Choroid plexus epithelial cell (primary cell): ENCODE measurements at regions not wholly inside any gene's neighbourhood (a gene's known extent, or its start where the extent isn't known, plus 50 kb on each side); places are given as distances from the start of the nearest gene placed in this dataset.

ENCODE experiments used
- DNase-seq: peaks from one replicate; pipeline ENCODE4 v3.0.0-alpha.2; 2010; ENCODE audit warnings: low read depth
- H3K4me3 ChIP-seq: 2 replicates; pipeline ENCODE4 v1.5.1; 2011; ENCODE audit warnings: low read depth, mild to moderate bottlenecking, control low read depth, low read length, moderate library complexity
- CTCF ChIP-seq: conservative IDR thresholded peaks from 2 replicates; pipeline ENCODE4 v1.5.1; 2011; ENCODE audit warnings: low read depth, mild to moderate bottlenecking, control low read depth, inconsistent platforms, low read length, moderate library complexity

- DNase-seq: no peak
- TF ChIP-seq CTCF: no peak
- no peak overlapping the region for H3K4me3 ChIP-seq
Measured at GRCh38 chr18:44227501-44227900, 453.2 kb upstream of the SETBP1 start.

- no peak overlapping the region for H3K4me3 ChIP-seq
- DNase-seq: peak; percentile 48
- TF ChIP-seq CTCF: no peak
Measured at GRCh38 chr18:44229693-44230108, 451.0 kb upstream of the SETBP1 start.

- DNase-seq: no peak
- no peak for TF ChIP-seq CTCF
- H3K4me3 ChIP-seq: no peak overlapping the region
Measured at GRCh38 chr18:44231936-44232335, 448.8 kb upstream of the SETBP1 start.

GRCh38 chr18:44232500-44232899 lies 448.2 kb upstream of the SETBP1 start:
- no peak for TF ChIP-seq CTCF
- no peak overlapping the region for H3K4me3 ChIP-seq
- no peak for DNase-seq

- peak; percentile 11 for DNase-seq
- no peak overlapping the region for H3K4me3 ChIP-seq
Measured at GRCh38 chr18:44238454-44238853, 442.2 kb upstream of the SETBP1 start.

GRCh38 chr18:44238911-44239310 lies 441.8 kb upstream of the SETBP1 start:
- TF ChIP-seq CTCF: no peak
- no peak overlapping the region for H3K4me3 ChIP-seq
- DNase-seq: no peak

More at GRCh38 chr18:44238454-44238853, 442.2 kb upstream of the SETBP1 start:
- no peak for TF ChIP-seq CTCF

GRCh38 chr18:44241020-44241419 lies 439.7 kb upstream of the SETBP1 start:
- no peak for DNase-seq
- H3K4me3 ChIP-seq: no peak overlapping the region
- TF ChIP-seq CTCF: no peak
